ENCODE measurements at regions not wholly inside any gene's neighbourhood (a gene's known extent, or its start where the extent isn't known, plus 50 kb on each side); places are given as distances from the start of the nearest gene placed in this dataset.

- TF ChIP-seq, protein P1, sequence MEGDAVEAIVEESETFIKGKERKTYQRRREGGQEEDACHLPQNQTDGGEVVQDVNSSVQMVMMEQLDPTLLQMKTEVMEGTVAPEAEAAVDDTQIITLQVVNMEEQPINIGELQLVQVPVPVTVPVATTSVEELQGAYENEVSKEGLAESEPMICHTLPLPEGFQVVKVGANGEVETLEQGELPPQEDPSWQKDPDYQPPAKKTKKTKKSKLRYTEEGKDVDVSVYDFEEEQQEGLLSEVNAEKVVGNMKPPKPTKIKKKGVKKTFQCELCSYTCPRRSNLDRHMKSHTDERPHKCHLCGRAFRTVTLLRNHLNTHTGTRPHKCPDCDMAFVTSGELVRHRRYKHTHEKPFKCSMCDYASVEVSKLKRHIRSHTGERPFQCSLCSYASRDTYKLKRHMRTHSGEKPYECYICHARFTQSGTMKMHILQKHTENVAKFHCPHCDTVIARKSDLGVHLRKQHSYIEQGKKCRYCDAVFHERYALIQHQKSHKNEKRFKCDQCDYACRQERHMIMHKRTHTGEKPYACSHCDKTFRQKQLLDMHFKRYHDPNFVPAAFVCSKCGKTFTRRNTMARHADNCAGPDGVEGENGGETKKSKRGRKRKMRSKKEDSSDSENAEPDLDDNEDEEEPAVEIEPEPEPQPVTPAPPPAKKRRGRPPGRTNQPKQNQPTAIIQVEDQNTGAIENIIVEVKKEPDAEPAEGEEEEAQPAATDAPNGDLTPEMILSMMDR (IDR thresholded peaks at IDR 0.05; ENCODE audit: insufficient read depth, low read depth, low read length): no peak
- no peak for TF ChIP-seq EZH2 (IDR thresholded peaks at IDR 0.05; ENCODE audit: insufficient read depth, low read length)
Measured at GRCh38 chr3:4033296-4033695, 234.1 kb downstream of the LRRN1 start.

Measured in astrocyte (in vitro differentiated cells and primary cell).